Keratinocyte (primary cell): ENCODE measurements at regions not wholly inside any gene's neighbourhood (a gene's known extent, or its start where the extent isn't known, plus 50 kb on each side); places are given as distances from the start of the nearest gene placed in this dataset.

ENCODE experiments used
- DNase-seq: peaks from one replicate; pipeline ENCODE4 v3.0.0-alpha.2; 2011; ENCODE audit warnings: low read depth, missing footprints, low spot score
- FAIRE-seq: peaks from 2 replicates; lab custom pipeline; 2011; peaks lifted over from hg19 to GRCh38; lab: Jason Lieb, UNC
- H2AFZ ChIP-seq: 2 replicates; pipeline ENCODE4 v1.6.0; 2012; ENCODE audit warnings: low read length, control low read depth, inconsistent platforms; ENCODE audit not compliant: control insufficient read depth
- H3K27ac ChIP-seq: 2 replicates; pipeline ENCODE4 v1.5.1; 2011; ENCODE audit warnings: low read length; ENCODE audit not compliant: control insufficient read depth, insufficient read depth
- H3K27me3 ChIP-seq: 3 replicates; pipeline ENCODE4 v1.6.0; 2011; ENCODE audit warnings: low read length; ENCODE audit not compliant: control insufficient read depth, insufficient read depth; ENCODE audit errors: extremely low read depth
- H3K36me3 ChIP-seq, 2 experiments: 2 replicates in 1 of 2; 3 replicates in 1 of 2; pipeline ENCODE4 v1.5.1; 2011; ENCODE audit warnings: low read length in 2 of 2, mild to moderate bottlenecking in 1 of 2; ENCODE audit not compliant: control insufficient read depth in 2 of 2, insufficient read depth in 2 of 2; ENCODE audit errors: extremely low read depth in 1 of 2
- H3K4me1 ChIP-seq: 3 replicates; pipeline ENCODE4 v1.5.1; 2011; ENCODE audit warnings: low read length; ENCODE audit not compliant: control insufficient read depth, insufficient read depth; ENCODE audit errors: extremely low read depth
- H3K4me2 ChIP-seq: 3 replicates; pipeline ENCODE4 v1.6.0; 2011; ENCODE audit warnings: low read depth, low read length; ENCODE audit not compliant: control insufficient read depth, insufficient read depth; ENCODE audit errors: extremely low read depth
- H3K4me3 ChIP-seq, 3 experiments: fragments of 200-600 bp in 1 of 3; sonication (generic) in 1 of 3; 2 replicates in 2 of 3; 3 replicates in 1 of 3; pipeline ENCODE4 v1.5.1; 2011 to 2016; ENCODE audit warnings: low read length in 3 of 3, mild to moderate bottlenecking in 3 of 3, control low read depth in 2 of 3, inconsistent platforms in 1 of 3, low read depth in 1 of 3, mixed read lengths in 1 of 3, mixed run types in 1 of 3, moderate library complexity in 1 of 3; ENCODE audit not compliant: control insufficient read depth in 2 of 3, insufficient read depth in 2 of 3; ENCODE audit errors: extremely low read depth in 1 of 3
- H3K79me2 ChIP-seq: 2 replicates; pipeline ENCODE4 v1.6.0; 2012; ENCODE audit warnings: low read length; ENCODE audit not compliant: control insufficient read depth, insufficient read depth
- H3K9ac ChIP-seq: 3 replicates; pipeline ENCODE4 v1.6.0; 2011; ENCODE audit warnings: low read length; ENCODE audit not compliant: control insufficient read depth, insufficient read depth; ENCODE audit errors: extremely low read depth
- H3K9me1 ChIP-seq: 3 replicates; pipeline ENCODE4 v1.6.0; 2011; ENCODE audit warnings: low read length; ENCODE audit not compliant: control insufficient read depth, insufficient read depth; ENCODE audit errors: extremely low read depth
- H3K9me3 ChIP-seq: 2 replicates; pipeline ENCODE4 v1.5.1; 2012; ENCODE audit warnings: low read depth, low read length; ENCODE audit not compliant: control insufficient read depth
- H4K20me1 ChIP-seq: 3 replicates; pipeline ENCODE4 v1.6.0; 2011; ENCODE audit warnings: low read length; ENCODE audit not compliant: control insufficient read depth, insufficient read depth; ENCODE audit errors: extremely low read depth
- CTCF ChIP-seq, 3 experiments: IDR thresholded peaks in 1 of 3; conservative IDR thresholded peaks in 1 of 3; optimal IDR thresholded peaks in 1 of 3; 2 replicates in 2 of 3; 3 replicates in 1 of 3; pipeline versions ENCODE3 to v1.5.1; 2011; ENCODE audit warnings: low read length in 3 of 3, mild to moderate bottlenecking in 3 of 3, moderate library complexity in 2 of 3, control low read depth in 1 of 3, inconsistent platforms in 1 of 3; ENCODE audit not compliant: insufficient read depth in 2 of 3; ENCODE audit errors: extremely low read depth in 1 of 3
- EZH2 ChIP-seq: IDR thresholded peaks from one replicate; pipeline ENCODE4 v1.6.1; 2012; ENCODE audit warnings: inconsistent platforms, mild to moderate bottlenecking, low read length, moderate library complexity
- dilution Hi-C: fragments of 300-500 bp; cut with MboI; formaldehyde crosslinking; loops from one replicate; pipeline ENCODE4 v1.7.0; 2020; ENCODE audit warnings: low sequenced_read_pairs; ENCODE audit not compliant: extremely low pct_ligation_motif_present

- DNase-seq = no peak
- Histone ChIP-seq H4K20me1 (no peaks in the 10 kb centered on the region), H3K9me1 (no peaks in the 10 kb centered on the region), H3K27me3 (no peaks in the 10 kb centered on the region), H2AFZ (no peak overlapping the region), H3K4me2 (no peak overlapping the region), H3K27ac (no peak overlapping the region), H3K79me2 (no peaks in the 10 kb centered on the region), H3K36me3 (no peaks in the 10 kb centered on the region), H3K9me3 (no peaks in the 10 kb centered on the region), H3K4me1 (no peaks in the 10 kb centered on the region), H3K9ac (no peak overlapping the region), H3K4me3 (no peak overlapping the region)
- TF ChIP-seq CTCF (optimal IDR thresholded peaks at IDR 0.05 in 1 of 3, IDR thresholded peaks at IDR 0.05 in 1 of 3, conservative IDR thresholded peaks at IDR 0.05 in 1 of 3; ENCODE audit: extremely low read depth in 1 of 3, insufficient read depth in 2 of 3, low read length in 3 of 3) = no peak
- no peak for TF ChIP-seq EZH2
- FAIRE-seq = no peak
- dilution Hi-C loops = no loop called here
Observed at GRCh38 chr16:13517841-13518240, 402.1 kb upstream of the ERCC4 start.

- H3K4me1 ChIP-seq = no peaks in the 10 kb centered on the region
- H3K36me3 ChIP-seq = no peaks in the 10 kb centered on the region
- H3K4me2 ChIP-seq = no peak overlapping the region
- H2AFZ ChIP-seq = no peak overlapping the region
- no peaks in the 10 kb centered on the region for H4K20me1 ChIP-seq
- dilution Hi-C loops = no loop called here
- no peaks in the 10 kb centered on the region for H3K79me2 ChIP-seq
- H3K9me3 ChIP-seq = no peaks in the 10 kb centered on the region
- DNase-seq (no peak), FAIRE-seq (no peak)
- no peak overlapping the region for H3K4me3 ChIP-seq
- H3K27ac ChIP-seq = no peak overlapping the region
- no peak overlapping the region for H3K9ac ChIP-seq
- no peak for TF ChIP-seq EZH2
- no peak for TF ChIP-seq CTCF (optimal IDR thresholded peaks at IDR 0.05 in 1 of 3, IDR thresholded peaks at IDR 0.05 in 1 of 3, conservative IDR thresholded peaks at IDR 0.05 in 1 of 3; ENCODE audit: extremely low read depth in 1 of 3, insufficient read depth in 2 of 3, low read length in 3 of 3)
- H3K27me3 ChIP-seq = no peaks in the 10 kb centered on the region
- no peaks in the 10 kb centered on the region for H3K9me1 ChIP-seq
Observed at GRCh38 chr16:13519871-13520270, 400.1 kb upstream of the ERCC4 start.
